Posterior cingulate gyrus (tissue), 11 donors: ENCODE measurements at regions not wholly inside any gene's neighbourhood (a gene's known extent, or its start where the extent isn't known, plus 50 kb on each side); places are given as distances from the start of the nearest gene placed in this dataset.

Experiments
- DNase-seq, 10 donors: peaks; one replicate each; pipeline versions ENCODE4 v3.0.0 to v3.0.0-alpha.2; 2020 to 2021; ENCODE audit warnings: mixed read lengths in 3 of 10
- intact Hi-C: fragments of 100-400 bp; cut with DNase I; formaldehyde crosslinking; loops from one replicate; pipeline ENCODE4 v1.15.1; 2023

DNA sequence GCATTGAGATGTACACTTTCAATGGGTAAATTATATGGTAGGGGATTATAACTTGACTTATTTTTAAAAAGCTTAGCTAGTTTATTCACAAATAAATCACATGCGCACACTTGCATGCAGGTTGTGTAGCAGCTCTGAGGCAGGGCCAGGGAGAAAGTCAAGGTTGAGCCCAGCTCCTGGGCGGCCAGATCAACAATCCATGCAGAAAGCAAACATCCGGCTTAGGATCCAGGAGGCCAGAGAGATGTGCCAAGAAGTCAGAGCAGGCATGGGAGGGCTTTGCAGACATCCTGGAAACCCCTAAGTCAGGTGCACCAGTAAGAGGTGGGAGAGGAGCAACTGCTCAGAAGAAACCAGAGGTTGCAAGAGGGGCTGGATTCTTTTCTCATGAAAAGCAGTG is 186.5 kb downstream of the AXIN2 start:
- DNase-seq, result no peak
- intact Hi-C loops, result no loop called here

DNA sequence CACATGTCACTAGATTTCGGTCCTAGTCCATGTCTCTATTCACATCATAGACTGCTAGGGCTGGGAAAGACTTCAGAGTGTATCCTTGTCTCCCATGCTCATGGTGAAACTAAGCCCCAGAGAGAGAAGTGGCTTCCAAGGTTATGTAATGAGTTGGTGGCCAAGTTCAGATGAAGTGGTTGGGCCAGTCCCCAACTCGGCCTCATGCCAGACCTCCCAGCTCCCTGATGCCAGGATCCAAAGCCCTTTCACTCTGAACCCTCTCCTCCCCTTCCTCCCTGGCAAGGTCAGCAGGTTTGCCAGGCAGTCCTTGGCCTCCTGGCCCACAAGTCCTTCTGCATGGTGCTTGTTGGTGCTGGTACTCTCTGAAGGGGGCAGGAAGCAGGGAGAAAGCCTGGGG is 189.7 kb downstream of the AXIN2 start:
- intact Hi-C loops, result no loop called here
- DNase-seq, result peak in 1 of 10 donors; percentile 24

DNA sequence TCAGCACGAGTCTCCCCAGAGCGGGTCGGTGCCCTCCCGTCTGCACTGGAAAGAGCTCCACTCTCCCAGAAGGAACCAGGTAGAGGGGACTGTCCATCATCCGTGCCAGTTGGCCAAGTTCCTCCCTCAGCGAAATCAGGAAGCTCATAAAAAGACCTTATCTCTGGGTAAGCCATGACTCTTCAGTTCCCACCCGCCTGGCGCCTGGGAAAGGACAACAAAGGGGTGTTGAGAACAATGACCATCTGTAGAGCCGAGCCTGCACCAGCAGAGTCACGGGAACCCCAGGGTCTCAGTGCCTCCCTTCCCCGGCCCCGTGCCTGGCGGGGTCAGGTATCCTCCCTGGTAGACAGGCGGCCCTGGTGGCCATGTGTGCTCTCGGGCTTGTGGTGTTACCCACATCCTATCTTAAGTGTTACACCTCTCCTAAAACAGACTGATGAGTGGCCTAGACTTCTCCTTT is 190.7 kb downstream of the AXIN2 start:
- intact Hi-C loops, result no loop called here
- no peak for DNase-seq

GRCh38 chr17:65368341-65368740 is 193.1 kb downstream of the AXIN2 start:
- intact Hi-C loops, result no loop called here
- DNase-seq, result no peak

GRCh38 chr17:65366102-65366844 is 195.2 kb downstream of the AXIN2 start:
- DNase-seq, result no peak
- intact Hi-C loops, result no loop called here

GRCh38 chr17:65365169-65365568 is 196.3 kb downstream of the AXIN2 start:
- intact Hi-C loops, result no loop called here

DNA sequence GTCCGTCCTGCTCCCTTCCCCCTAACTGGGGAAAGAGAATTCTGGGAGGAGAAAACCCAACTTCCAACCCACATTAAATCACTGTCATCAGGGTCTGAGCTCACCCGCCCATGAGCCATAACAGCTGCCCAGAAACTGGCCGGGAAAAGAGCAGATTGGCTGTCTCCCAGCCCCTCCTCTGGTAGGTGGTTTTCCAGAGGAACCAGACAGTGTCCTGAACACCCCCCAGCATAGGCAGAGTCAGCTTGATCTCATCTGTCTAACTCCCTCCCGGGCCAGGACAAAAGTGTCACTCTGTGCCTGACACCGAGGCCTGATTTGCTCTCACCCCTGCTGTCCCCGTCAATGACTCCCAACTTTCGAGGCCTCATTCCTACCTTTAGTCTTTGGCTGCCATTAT is 197.0 kb downstream of the AXIN2 start:
- intact Hi-C loops, result no loop called here
- DNase-seq, result no peak

More at GRCh38 chr17:65365169-65365568, 196.3 kb downstream of the AXIN2 start:
- DNase-seq, result no peak

DNA sequence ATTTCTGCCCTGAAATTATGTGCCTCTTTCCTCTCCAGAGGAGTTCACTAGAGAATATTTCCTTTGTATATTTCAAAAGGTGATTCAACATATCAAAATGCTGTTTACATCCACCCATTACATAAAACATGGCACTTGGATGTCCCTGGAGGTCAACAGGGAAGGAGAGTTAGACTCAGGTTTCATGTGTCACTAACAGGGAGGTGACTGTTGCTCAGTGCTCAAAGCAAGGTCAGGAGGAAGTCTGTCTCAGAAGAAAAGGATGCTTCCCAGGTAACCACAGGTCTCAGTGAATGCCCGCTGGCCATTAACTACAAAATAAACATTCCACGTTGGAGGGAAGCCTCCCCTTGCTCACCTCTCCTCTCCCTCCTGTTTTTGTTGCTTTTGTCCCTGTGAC is 198.6 kb downstream of the AXIN2 start:
- intact Hi-C loops, result no loop called here
- no peak for DNase-seq

DNA sequence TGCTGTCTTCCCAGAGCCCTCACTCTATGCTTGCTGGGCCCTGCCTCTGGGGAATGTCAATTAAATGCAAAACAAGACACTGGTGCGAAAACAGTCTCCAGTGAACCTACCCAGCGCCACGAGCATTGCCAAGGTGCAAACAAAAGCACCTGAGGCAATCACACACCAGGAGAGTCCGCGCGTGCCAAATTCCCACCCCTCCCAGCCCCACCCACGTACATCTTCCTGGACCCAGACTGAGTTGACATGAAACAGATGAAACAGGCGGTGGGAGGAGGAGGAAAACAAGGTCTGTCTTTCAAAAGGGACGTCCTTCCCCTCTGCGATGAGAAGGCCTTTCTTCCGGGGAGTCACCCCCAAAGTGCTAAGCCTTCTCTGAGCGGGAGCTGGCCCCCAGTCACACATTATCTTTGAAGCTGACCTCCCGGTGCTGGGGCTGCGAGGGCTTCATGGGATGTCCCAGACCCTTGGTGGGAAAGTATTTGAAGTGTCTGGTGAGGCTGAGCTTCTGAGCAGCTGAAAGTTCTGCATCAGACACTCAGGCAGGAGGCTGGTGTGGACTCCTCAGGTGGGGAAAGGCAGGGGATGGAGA is 200.4 kb downstream of the AXIN2 start:
- intact Hi-C loops, result no loop called here
- no peak for DNase-seq

DNA sequence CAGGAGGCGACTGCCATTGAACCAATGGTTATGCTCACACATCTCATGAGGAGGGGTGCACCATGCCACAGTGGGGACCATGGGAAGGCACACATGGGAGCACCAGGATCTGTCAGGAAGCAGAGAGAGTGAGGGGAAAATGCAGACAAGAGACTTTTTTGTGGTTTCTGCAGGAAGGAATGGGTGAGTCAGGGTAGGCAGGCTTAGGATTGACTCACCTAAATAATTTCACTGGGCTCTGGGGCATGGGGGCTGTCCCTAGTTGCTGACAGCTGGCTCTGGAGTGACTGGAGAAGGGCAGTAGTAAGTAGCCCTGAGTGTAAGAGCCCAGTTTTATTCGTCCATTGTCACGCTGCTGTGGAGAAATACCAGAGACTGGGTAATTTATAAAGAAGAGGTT is 202.4 kb downstream of the AXIN2 start:
- no peak for DNase-seq
- intact Hi-C loops, result no loop called here

- peak in 5 of 10 donors; percentile 9 to 67 (median 15) for DNase-seq
- intact Hi-C loops, result no loop called here
Observed at GRCh38 chr17:65356536-65356935, 204.9 kb downstream of the AXIN2 start.

- no peak for DNase-seq
- intact Hi-C loops, result no loop called here
Observed at GRCh38 chr17:65355246-65355645, 206.2 kb downstream of the AXIN2 start.

DNA sequence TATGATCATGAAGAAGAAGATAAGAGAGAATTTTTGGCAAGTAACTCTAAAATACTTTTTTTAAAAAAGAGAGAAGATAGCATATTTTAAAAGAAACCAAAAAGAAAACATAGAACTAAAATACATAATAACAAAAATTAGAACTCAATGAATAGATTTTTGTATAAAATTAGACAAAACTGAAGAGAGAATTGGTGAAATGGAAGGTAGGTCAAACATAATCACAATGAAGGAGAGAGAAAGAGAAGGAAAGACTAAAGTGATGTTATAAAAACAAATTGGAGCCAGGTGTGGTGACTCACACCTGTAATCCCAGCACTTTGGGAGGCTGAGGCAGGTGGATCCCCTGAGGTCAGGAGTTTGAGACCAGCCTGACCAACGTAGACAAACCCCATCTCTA is 211.5 kb downstream of the AXIN2 start:
- intact Hi-C loops, result no loop called here
- no peak for DNase-seq

DNA sequence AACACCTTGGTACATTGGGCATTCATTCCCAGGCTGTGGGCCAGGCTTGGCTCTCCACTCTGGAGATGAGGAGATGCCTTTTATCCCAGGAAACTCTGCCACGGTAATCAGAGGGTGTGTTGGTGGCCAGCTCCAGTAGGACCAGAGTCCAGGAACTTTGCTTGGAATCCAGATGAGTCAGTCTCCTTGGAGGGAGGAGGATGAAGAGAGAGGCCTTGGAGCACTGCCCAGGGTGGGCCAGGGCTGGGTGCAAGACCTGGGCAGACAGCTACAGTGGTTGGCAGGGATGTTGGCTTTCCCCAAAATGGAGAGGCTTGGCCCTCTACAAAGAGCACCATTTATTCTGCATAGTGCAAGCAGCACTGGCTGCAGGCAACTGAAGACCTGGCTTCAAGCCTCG is 209.0 kb downstream of the RGS9 start:
- intact Hi-C loops, result no loop called here
- peak in 3 of 10 donors; percentile 28 to 46 (median 30) for DNase-seq

GRCh38 chr17:65345261-65346005 is 208.3 kb downstream of the RGS9 start:
- DNase-seq, result no peak
- intact Hi-C loops, result no loop called here

DNA sequence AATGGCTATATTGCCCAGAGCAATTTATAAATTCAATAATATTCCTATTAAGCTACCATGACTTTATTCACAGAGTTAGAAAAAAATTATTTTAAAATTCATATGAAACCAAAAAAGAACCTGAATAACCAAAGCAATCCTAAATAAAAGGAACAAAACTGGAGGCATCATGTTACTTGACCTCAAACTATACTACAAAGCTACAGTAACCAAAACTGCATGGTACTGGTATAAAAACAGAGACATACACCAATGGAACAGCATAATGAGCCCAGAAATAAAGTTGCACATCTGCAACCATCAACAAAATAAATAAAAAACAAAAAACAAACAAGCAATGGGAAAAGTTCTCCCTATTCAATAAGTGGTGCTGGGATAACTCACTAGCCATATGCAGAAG is 203.2 kb downstream of the RGS9 start:
- DNase-seq, result no peak
- intact Hi-C loops, result no loop called here

GRCh38 chr17:65334406-65334805 is 197.2 kb downstream of the RGS9 start:
- no peak for DNase-seq
- intact Hi-C loops, result loop anchor here (10.0 kb wide), 1 partner anchor 60 kb away; no protein-coding TSS in a partner anchor

GRCh38 chr17:65332779-65333178 is 195.6 kb downstream of the RGS9 start:
- intact Hi-C loops, result loop anchor here (10.0 kb wide), 1 partner anchor 62 kb away; no protein-coding TSS in a partner anchor
- no peak for DNase-seq

DNA sequence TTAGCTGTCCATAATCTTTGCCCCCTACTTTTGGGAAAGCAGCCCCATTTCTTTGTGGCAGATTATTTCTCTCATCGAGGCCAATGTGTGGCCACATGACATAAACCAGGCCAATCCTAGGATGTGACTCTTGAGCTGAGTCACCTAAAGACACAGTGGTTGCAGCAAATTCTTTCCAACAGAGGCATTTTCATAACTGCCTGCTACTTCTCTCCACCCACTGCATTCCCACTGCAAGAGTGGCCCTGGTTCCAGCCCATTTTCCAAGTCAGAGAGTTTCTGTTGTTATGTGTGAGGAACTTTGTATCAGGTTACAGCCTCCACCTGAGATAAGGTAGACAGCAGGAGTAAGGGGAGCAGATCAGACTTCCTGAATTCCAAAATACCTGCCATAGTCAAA is 195.2 kb downstream of the RGS9 start:
- DNase-seq, result no peak
- intact Hi-C loops, result loop anchor here (10.0 kb wide), 1 partner anchor 62 kb away; no protein-coding TSS in a partner anchor

DNA sequence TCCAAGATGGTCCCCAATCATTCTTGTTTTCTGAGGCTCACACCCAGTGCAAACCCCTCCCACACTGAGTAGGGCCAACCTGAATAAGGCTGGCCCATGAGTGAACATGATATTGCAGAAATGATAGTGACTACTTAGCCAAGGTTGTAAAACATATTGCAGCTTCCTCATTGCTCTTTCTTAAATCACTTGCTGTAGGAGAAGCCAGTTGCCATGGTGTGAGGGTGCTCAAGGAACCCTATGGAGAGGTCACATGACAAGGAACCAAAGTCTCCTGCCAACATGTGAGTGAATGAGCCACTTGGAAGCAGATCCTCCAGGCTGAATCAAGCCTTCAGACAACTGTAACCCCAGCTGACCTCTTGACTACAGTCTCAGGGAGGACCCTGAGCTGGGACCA is 191.4 kb downstream of the RGS9 start:
- intact Hi-C loops, result no loop called here

GRCh38 chr17:65324611-65325342 is 187.6 kb downstream of the RGS9 start:
- DNase-seq, result no peak
- intact Hi-C loops, result no loop called here

More for the DNA sequence above, 191.4 kb downstream of the RGS9 start:
- DNase-seq, result no peak
